CD14-positive monocyte (primary cell): ENCODE measurements at regions not wholly inside any gene's neighbourhood (a gene's known extent, or its start where the extent isn't known, plus 50 kb on each side); places are given as distances from the start of the nearest gene placed in this dataset.

Experiments used
- DNase-seq, 3 donors: peaks; one replicate each; pipeline ENCODE4 v3.0.0-alpha.2; 2011 to 2022
- H2AFZ ChIP-seq: 2 replicates; pipeline ENCODE4 v1.6.0; 2012; ENCODE audit warnings: mild to moderate bottlenecking, low read depth, low read length, inconsistent platforms; ENCODE audit not compliant: insufficient read depth, poor library complexity, severe bottlenecking
- H3K27ac ChIP-seq, 2 donors: 1 replicate in 1 of 2; 2 replicates in 1 of 2; pipeline ENCODE4 v1.5.1; 2012 to 2013; ENCODE audit warnings: low read length in 2 of 2, control low read depth in 1 of 2, inconsistent platforms in 1 of 2, low read depth in 1 of 2, mild to moderate bottlenecking in 1 of 2
- H3K27me3 ChIP-seq, 2 donors: one replicate each; pipeline versions ENCODE4 v1.6.0 to v1.6.1; 2011 to 2013; ENCODE audit warnings: low read length in 2 of 2; ENCODE audit not compliant: control insufficient read depth in 2 of 2, insufficient read depth in 2 of 2
- H3K36me3 ChIP-seq, 2 donors: replicated peaks in 1 of 2; 1 replicate in 1 of 2; 2 replicates in 1 of 2; pipeline versions ENCODE4 v1.5.1 to v1.6.1; 2012 to 2013; ENCODE audit warnings: low read length in 2 of 2, control low read depth in 1 of 2, inconsistent platforms in 1 of 2, mild to moderate bottlenecking in 1 of 2; ENCODE audit not compliant: insufficient read depth in 2 of 2, control insufficient read depth in 1 of 2
- H3K4me1 ChIP-seq, 2 donors: 1 replicate in 1 of 2; 2 replicates in 1 of 2; pipeline versions ENCODE4 v1.5.1 to v1.6.1; 2012 to 2013; ENCODE audit warnings: low read length in 2 of 2, control low read depth in 1 of 2, inconsistent platforms in 1 of 2, mild to moderate bottlenecking in 1 of 2, moderate library complexity in 1 of 2; ENCODE audit not compliant: insufficient read depth in 2 of 2, control insufficient read depth in 1 of 2
- H3K4me2 ChIP-seq: replicated peaks from 2 replicates; pipeline ENCODE3; 2012; ENCODE audit warnings: low read length, moderate library complexity, mild to moderate bottlenecking; ENCODE audit not compliant: poor library complexity, severe bottlenecking; ENCODE audit errors: extremely low read depth
- H3K4me3 ChIP-seq, 3 experiments: fragments of 200-600 bp in 1 of 3; sonication (generic) in 1 of 3; replicated peaks in 1 of 3; 1 replicate in 2 of 3; 2 replicates in 1 of 3; pipeline ENCODE4 v1.5.1; 2011 to 2013; ENCODE audit warnings: low read length in 3 of 3, mild to moderate bottlenecking in 3 of 3, control low read depth in 2 of 3, low read depth in 2 of 3, inconsistent platforms in 1 of 3, moderate library complexity in 1 of 3
- H3K79me2 ChIP-seq: 2 replicates; pipeline ENCODE4 v1.6.0; 2012; ENCODE audit warnings: mild to moderate bottlenecking, control low read depth, inconsistent platforms, low read length, moderate library complexity; ENCODE audit not compliant: insufficient read depth
- H3K9ac ChIP-seq: 2 replicates; pipeline ENCODE4 v1.6.0; 2017; ENCODE audit warnings: low read length, mild to moderate bottlenecking; ENCODE audit not compliant: insufficient read depth, poor library complexity, severe bottlenecking
- H3K9me3 ChIP-seq, 2 donors: replicated peaks in 1 of 2; 1 replicate in 1 of 2; 2 replicates in 1 of 2; pipeline versions ENCODE4 v1.5.1 to v1.6.1; 2012 to 2013; ENCODE audit warnings: low read length in 2 of 2, control low read depth in 1 of 2; ENCODE audit not compliant: control insufficient read depth in 1 of 2, insufficient read depth in 1 of 2
- H4K20me1 ChIP-seq: 2 replicates; pipeline ENCODE4 v1.6.0; 2012; ENCODE audit warnings: mild to moderate bottlenecking, low read length, control low read depth, moderate library complexity; ENCODE audit not compliant: insufficient read depth
- H3K27ac Mint-ChIP-seq, 7 donors: one replicate each; pipeline ENCODE4 v1.8.0; 2020; ENCODE audit warnings: mild to moderate bottlenecking in 7 of 7, mixed read lengths in 7 of 7, moderate library complexity in 6 of 7, inconsistent platforms in 2 of 7
- H3K27me3 Mint-ChIP-seq, 3 donors: one replicate each; pipeline ENCODE4 v1.8.0; 2021 to 2022; ENCODE audit warnings: low read depth in 3 of 3, mild to moderate bottlenecking in 3 of 3, mixed read lengths in 3 of 3, moderate library complexity in 3 of 3, inconsistent platforms in 1 of 3
- H3K36me3 Mint-ChIP-seq, 2 donors: one replicate each; pipeline ENCODE4 v1.8.0; 2020; ENCODE audit warnings: mixed read lengths in 2 of 2, inconsistent platforms in 1 of 2, mild to moderate bottlenecking in 1 of 2
- H3K4me1 Mint-ChIP-seq: one replicate; pipeline ENCODE4 v1.8.0; 2020; ENCODE audit warnings: mild to moderate bottlenecking, mixed read lengths
- H3K4me3 Mint-ChIP-seq, 2 donors: one replicate each; pipeline ENCODE4 v1.8.0; 2020; ENCODE audit warnings: mild to moderate bottlenecking in 2 of 2, mixed read lengths in 2 of 2, moderate library complexity in 1 of 2
- H3K9me3 Mint-ChIP-seq, 7 donors: one replicate each; pipeline ENCODE4 v1.8.0; 2020 to 2022; ENCODE audit warnings: mixed read lengths in 7 of 7, mild to moderate bottlenecking in 6 of 7, moderate library complexity in 6 of 7, inconsistent platforms in 2 of 7
- CTCF ChIP-seq: fragments of 200-600 bp; IDR thresholded peaks from one replicate; pipeline ENCODE4 v1.8.0; 2022; ENCODE audit warnings: antibody characterized with exemption, mild to moderate bottlenecking
- WGBS: methylation state at CpG from one replicate; pipeline ENCODE4 v1.1.5; 2013; ENCODE audit warnings: missing lambda C conversion rate; ENCODE audit not compliant: insufficient coverage; 5-methylcytosine and 5-hydroxymethylcytosine counted together
- intact Hi-C, 2 donors: fragments of 100-400 bp; cut with micrococcal nuclease; formaldehyde crosslinking; loops; one replicate each; pipeline versions ENCODE4 v1.15.0 to v1.15.1; 2023

GRCh38 chr11:135027461-135027860, 615.4 kb upstream of the B3GAT1 start:
- Mint-ChIP-seq H3K36me3 (no peaks in the 10 kb centered on the region), H3K4me3 (no peak overlapping the region), H3K9me3 (peaks cover 0 to 6% (median 2%) of the 10 kb centered on the region in 7 donors), H3K27me3 (peaks cover 0 to 3% (median 0%) of the 10 kb centered on the region in 3 donors), H3K4me1 (no peaks in the 10 kb centered on the region), H3K27ac (no peak overlapping the region)
- Histone ChIP-seq H3K4me3 (no peak overlapping the region), H3K36me3 (no peaks in the 10 kb centered on the region), H3K27ac (no peak overlapping the region), H2AFZ (no peak overlapping the region), H3K4me1 (no peaks in the 10 kb centered on the region), H3K27me3 (no peaks in the 10 kb centered on the region), H3K79me2 (no peaks in the 10 kb centered on the region), H3K9me3 (no peaks in the 10 kb centered on the region), H3K9ac (no peak overlapping the region), H3K4me2 (no peak overlapping the region), H4K20me1 (no peaks in the 10 kb centered on the region)
- intact Hi-C loops: no loop called here
- no CpG with 5 or more reads among the region's 5 CpGs for WGBS
- TF ChIP-seq CTCF: no peak
- DNase-seq: no peak

- no peak overlapping the region for H3K9ac ChIP-seq
- 100% methylated on average over 1 of the region's 2 CpGs for WGBS
- no peaks in the 10 kb centered on the region for H3K36me3 Mint-ChIP-seq
Observed at GRCh38 chr11:135023499-135023898, 611.5 kb upstream of the B3GAT1 start.

More at GRCh38 chr11:135023499-135023898, 611.5 kb upstream of the B3GAT1 start:
- Mint-ChIP-seq H3K4me3 (no peak overlapping the region), H3K4me1 (no peaks in the 10 kb centered on the region), H3K27ac (no peak overlapping the region), H3K9me3 (peaks cover 0 to 11% (median 6%) of the 10 kb centered on the region in 7 donors), H3K27me3 (peaks cover 0 to 6% (median 0%) of the 10 kb centered on the region in 3 donors)
- intact Hi-C loops: no loop called here
- no peak overlapping the region for H3K27ac ChIP-seq
- no peaks in the 10 kb centered on the region for H4K20me1 ChIP-seq
- H3K36me3 ChIP-seq: no peaks in the 10 kb centered on the region
- no peaks in the 10 kb centered on the region for H3K27me3 ChIP-seq
- H3K9me3 ChIP-seq: no peaks in the 10 kb centered on the region
- no peak for TF ChIP-seq CTCF
- DNase-seq: no peak
- H3K4me3 ChIP-seq: no peak overlapping the region
- no peak overlapping the region for H2AFZ ChIP-seq
- no peaks in the 10 kb centered on the region for H3K4me1 ChIP-seq
- no peak overlapping the region for H3K4me2 ChIP-seq
- no peaks in the 10 kb centered on the region for H3K79me2 ChIP-seq
